SU-DHL-6 (cell line): ENCODE measurements at regions not wholly inside any gene's neighbourhood (a gene's known extent, or its start where the extent isn't known, plus 50 kb on each side); places are given as distances from the start of the nearest gene placed in this dataset.

Experiments
- H2AFZ ChIP-seq: fragments of 200-600 bp; sonication (generic); 2 replicates; pipeline ENCODE4 v1.6.1; 2014; ENCODE audit warnings: low read depth, mild to moderate bottlenecking, moderate library complexity, mixed read lengths, antibody characterized with exemption, low read length; ENCODE audit not compliant: severe bottlenecking
- H3F3A ChIP-seq: fragments of 200-600 bp; shearing (Covaris generic); 2 replicates; pipeline ENCODE4 v1.6.0; 2016; ENCODE audit warnings: antibody characterized with exemption, mild to moderate bottlenecking; ENCODE audit not compliant: insufficient read depth
- H3K27ac ChIP-seq: fragments of 200-600 bp; sonication (generic); 2 replicates; pipeline ENCODE4 v1.5.1; 2016; ENCODE audit warnings: low read depth, mild to moderate bottlenecking, low read length, moderate library complexity, mixed read lengths
- H3K27me3 ChIP-seq: fragments of 200-600 bp; sonication (generic), shearing (Covaris generic); 2 replicates; pipeline ENCODE4 v1.6.0; 2014; ENCODE audit warnings: mild to moderate bottlenecking, low read length
- H3K36me3 ChIP-seq: fragments of 200-600 bp; sonication (generic); 2 replicates; pipeline ENCODE4 v1.6.1; 2014; ENCODE audit warnings: mild to moderate bottlenecking, low read length, mixed read lengths
- H3K4me2 ChIP-seq: fragments of 300-600, 200-600 bp; shearing (Covaris generic), sonication (generic); 2 replicates; pipeline ENCODE4 v1.6.0; 2014; ENCODE audit warnings: low read length, low read depth, mild to moderate bottlenecking; ENCODE audit not compliant: poor library complexity, severe bottlenecking
- H3K4me3 ChIP-seq: fragments of 200-600 bp; sonication (generic); 2 replicates; pipeline ENCODE4 v1.5.1; 2014; ENCODE audit warnings: antibody characterized with exemption, low read length, mild to moderate bottlenecking, mixed read lengths; ENCODE audit not compliant: insufficient read depth, poor library complexity, severe bottlenecking
- H3K79me2 ChIP-seq: fragments of 200-600 bp; sonication (generic); 2 replicates; pipeline ENCODE4 v1.6.1; 2014; ENCODE audit warnings: mild to moderate bottlenecking, low read length, moderate library complexity; ENCODE audit not compliant: insufficient read depth
- H3K9ac ChIP-seq: fragments of 200-600 bp; sonication (generic); 2 replicates; pipeline ENCODE4 v1.7.0; 2014; ENCODE audit warnings: mild to moderate bottlenecking, low read length
- H3K9me2 ChIP-seq: fragments of 200-600 bp; sonication (generic); replicated peaks from 2 replicates; pipeline ENCODE4 v1.6.1; 2014; ENCODE audit warnings: low read length; ENCODE audit not compliant: insufficient read depth
- H3K9me3 ChIP-seq: fragments of 200-600 bp; sonication (generic); 2 replicates; pipeline ENCODE4 v1.6.1; 2014; ENCODE audit warnings: low read length, mixed read lengths; ENCODE audit not compliant: insufficient read depth
- H4K20me1 ChIP-seq: fragments of 200-600 bp; sonication (generic); 2 replicates; pipeline ENCODE4 v1.6.1; 2014; ENCODE audit warnings: low read depth, mild to moderate bottlenecking, antibody characterized with exemption, low read length, moderate library complexity, mixed read lengths
- CTCF ChIP-seq: fragments of 200-600 bp; sonication (generic); IDR thresholded peaks from one replicate; pipeline ENCODE4 v1.5.1; 2017; ENCODE audit warnings: antibody characterized with exemption, mild to moderate bottlenecking, low read length, moderate library complexity; ENCODE audit not compliant: insufficient read depth, poor library complexity, severe bottlenecking
- EZH2phosphoT487 ChIP-seq: fragments of 200-600 bp; sonication (generic), shearing (Covaris generic); conservative IDR thresholded peaks from 2 replicates; pipeline ENCODE4 v1.6.1; 2018; ENCODE audit warnings: mild to moderate bottlenecking, antibody characterized with exemption, low read length, moderate library complexity, mixed read lengths

DNA sequence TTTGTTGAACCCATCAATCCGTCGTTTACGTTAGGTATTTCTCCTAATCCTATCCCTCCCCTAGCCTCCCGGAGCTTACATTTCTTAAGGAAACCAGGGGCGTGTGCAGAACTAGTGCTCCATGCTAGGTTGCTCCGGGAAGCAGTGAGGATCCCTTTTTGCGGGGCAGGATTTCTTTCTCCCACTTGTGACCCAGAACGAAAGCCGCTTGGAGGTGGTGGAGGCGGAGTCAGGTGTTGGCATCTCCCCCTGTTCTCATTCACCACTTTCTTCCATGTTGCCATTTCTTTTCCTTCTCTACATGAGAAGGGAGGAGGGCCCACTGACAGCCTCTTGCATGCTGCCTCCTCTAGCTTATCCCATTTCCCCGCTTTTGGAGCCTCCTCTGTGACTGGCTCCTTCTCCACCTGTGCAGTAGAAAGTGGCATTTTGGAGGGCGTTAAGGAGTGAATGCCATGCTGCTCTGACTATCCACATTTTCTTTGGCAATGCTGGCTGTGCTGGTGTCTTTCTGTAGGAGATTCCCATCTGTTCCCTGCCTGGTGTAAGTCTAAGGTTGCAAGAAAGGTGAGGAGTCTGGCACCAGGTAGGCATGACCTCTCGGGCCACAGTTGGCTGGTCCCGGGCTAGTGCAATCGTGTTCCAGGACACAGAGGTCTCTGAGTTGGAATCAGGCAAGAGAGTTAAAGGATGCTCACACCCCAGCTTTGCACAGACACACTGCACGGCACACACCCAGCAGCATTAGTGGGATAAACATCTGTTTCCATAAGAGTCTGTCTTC is 89.5 kb downstream of the ACKR3 start:
- H3K27ac ChIP-seq, result no peak overlapping the region
- H3K27me3 ChIP-seq, result no peaks in the 10 kb centered on the region
- no peaks in the 10 kb centered on the region for H3K9me3 ChIP-seq
- TF ChIP-seq EZH2phosphoT487 (no peak), CTCF (no peak)
- H3K9me2 ChIP-seq, result no peaks in the 10 kb centered on the region
- H3K4me3 ChIP-seq, result no peak overlapping the region
- H3K36me3 ChIP-seq, result no peaks in the 10 kb centered on the region
- no peak overlapping the region for H3K4me2 ChIP-seq
- no peaks in the 10 kb centered on the region for H4K20me1 ChIP-seq
- H3K9ac ChIP-seq, result no peak overlapping the region
- no peaks in the 10 kb centered on the region for H3K79me2 ChIP-seq
- H2AFZ ChIP-seq, result no peak overlapping the region
- H3F3A ChIP-seq, result no peaks in the 10 kb centered on the region

- H3K4me2 ChIP-seq, result no peak overlapping the region
- no peaks in the 10 kb centered on the region for H3K9me2 ChIP-seq
- H3K36me3 ChIP-seq, result no peaks in the 10 kb centered on the region
- no peaks in the 10 kb centered on the region for H3K79me2 ChIP-seq
- H3K27ac ChIP-seq, result no peak overlapping the region
- no peak for TF ChIP-seq EZH2phosphoT487
- TF ChIP-seq CTCF, result no peak
- H3K9ac ChIP-seq, result no peak overlapping the region
- H3F3A ChIP-seq, result no peaks in the 10 kb centered on the region
- no peak overlapping the region for H2AFZ ChIP-seq
- H4K20me1 ChIP-seq, result no peaks in the 10 kb centered on the region
- H3K27me3 ChIP-seq, result no peaks in the 10 kb centered on the region
- no peak overlapping the region for H3K4me3 ChIP-seq
- no peaks in the 10 kb centered on the region for H3K9me3 ChIP-seq
Measured at GRCh38 chr2:236659758-236660150, 90.1 kb downstream of the ACKR3 start.

DNA sequence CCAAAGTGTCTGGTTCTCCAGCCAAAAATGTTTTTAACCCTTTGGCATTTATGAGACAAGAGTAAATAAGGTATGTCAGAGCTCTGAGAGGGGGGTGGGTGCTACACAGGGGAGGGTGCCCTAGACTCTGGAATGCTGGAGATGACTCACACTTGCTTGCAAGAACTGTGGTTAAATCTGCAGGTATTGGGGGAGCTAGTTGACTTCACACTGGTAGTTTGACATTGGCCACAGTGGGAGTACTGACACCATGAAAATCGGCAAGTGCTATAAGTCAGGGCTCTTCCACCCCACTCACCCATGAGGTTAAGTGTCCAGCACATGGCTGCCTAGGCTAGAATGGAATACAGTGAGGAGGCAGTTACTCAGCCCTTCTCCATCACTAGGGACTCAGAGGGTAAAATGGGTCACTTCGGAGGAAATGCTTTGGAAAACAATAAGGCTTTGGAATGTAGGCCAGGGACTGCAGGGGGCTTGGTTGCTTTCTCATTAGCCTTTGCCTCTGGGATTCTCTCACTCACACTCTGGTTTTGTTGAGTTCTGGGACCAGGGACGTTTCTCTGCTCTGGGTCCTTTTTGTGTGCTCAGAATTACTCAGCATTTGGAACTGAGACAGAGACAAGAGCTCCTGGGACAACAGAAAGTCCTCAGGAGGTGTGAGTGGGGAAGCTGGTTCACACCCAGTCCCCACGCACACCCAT is 91.6 kb downstream of the ACKR3 start:
- no peak overlapping the region for H2AFZ ChIP-seq
- H3K79me2 ChIP-seq, result no peaks in the 10 kb centered on the region
- no peak overlapping the region for H3K4me2 ChIP-seq
- no peak for TF ChIP-seq EZH2phosphoT487
- TF ChIP-seq CTCF, result no peak
- no peaks in the 10 kb centered on the region for H4K20me1 ChIP-seq
- no peak overlapping the region for H3K27ac ChIP-seq
- H3K36me3 ChIP-seq, result no peaks in the 10 kb centered on the region
- H3K9me3 ChIP-seq, result no peaks in the 10 kb centered on the region
- no peak overlapping the region for H3K9ac ChIP-seq
- H3K9me2 ChIP-seq, result no peaks in the 10 kb centered on the region
- H3F3A ChIP-seq, result no peaks in the 10 kb centered on the region
- no peak overlapping the region for H3K4me3 ChIP-seq
- H3K27me3 ChIP-seq, result no peaks in the 10 kb centered on the region
